Left lung (tissue), 4 donors: ENCODE measurements at regions not wholly inside any gene's neighbourhood (a gene's known extent, or its start where the extent isn't known, plus 50 kb on each side); places are given as distances from the start of the nearest gene placed in this dataset.

Source experiments
- ATAC-seq: fragments of 200-7000 bp; cut with Tn5 transposase; one replicate; pipeline ENCODE4 v1.9.1; 2020; ENCODE audit warnings: moderate library complexity
- DNase-seq, 4 donors: peaks; one replicate each; pipeline ENCODE4 v3.0.0-alpha.2; 2013 to 2020
- H3K27ac ChIP-seq, 2 donors: fragments of 200-600 bp; sonication (generic) in 1 of 2; one replicate each; pipeline versions ENCODE4 v1.5.0 to v1.8.0; 2020 to 2021
- H3K27me3 ChIP-seq, 2 donors: fragments of 200-600 bp; sonication (generic) in 1 of 2; one replicate each; pipeline versions ENCODE4 v1.5.0 to v1.8.0; 2020 to 2021
- H3K36me3 ChIP-seq, 2 donors: fragments of 200-600 bp; sonication (generic) in 1 of 2; one replicate each; pipeline versions ENCODE4 v1.5.0 to v1.8.0; 2020 to 2021
- H3K4me1 ChIP-seq, 2 donors: fragments of 200-600 bp; one replicate each; pipeline ENCODE4 v1.8.0; 2021
- H3K4me3 ChIP-seq, 2 donors: fragments of 200-600 bp; sonication (generic) in 1 of 2; one replicate each; pipeline versions ENCODE4 v1.5.0 to v1.8.0; 2020 to 2021; ENCODE audit warnings: mild to moderate bottlenecking in 1 of 2
- H3K9me3 ChIP-seq, 2 donors: fragments of 200-600 bp; sonication (generic) in 1 of 2; one replicate each; pipeline versions ENCODE4 v1.5.0 to v1.8.0; 2020 to 2021
- intact Hi-C, 2 donors: fragments of 100-400 bp; cut with DNase I; formaldehyde crosslinking; loops; one replicate each; pipeline versions ENCODE4 v1.11.2 to v1.14.2; 2022
- TF ChIP-seq, protein P1 (sequence below), 2 donors: fragments of 200-600 bp; sonication (generic) in 1 of 2; IDR thresholded peaks; one replicate each; pipeline versions ENCODE4 v1.5.0 to v1.8.0; 2021; ENCODE audit warnings: antibody characterized with exemption in 2 of 2
- donor health status: DM: no; HTN: yes; CAD: no.
- donor health status: DM: no; HTN: no; CAD: no.

- H3K27me3 ChIP-seq: peaks cover 0 to 4% of the 10 kb centered on the region in 2 donors
- TF ChIP-seq, protein P1, sequence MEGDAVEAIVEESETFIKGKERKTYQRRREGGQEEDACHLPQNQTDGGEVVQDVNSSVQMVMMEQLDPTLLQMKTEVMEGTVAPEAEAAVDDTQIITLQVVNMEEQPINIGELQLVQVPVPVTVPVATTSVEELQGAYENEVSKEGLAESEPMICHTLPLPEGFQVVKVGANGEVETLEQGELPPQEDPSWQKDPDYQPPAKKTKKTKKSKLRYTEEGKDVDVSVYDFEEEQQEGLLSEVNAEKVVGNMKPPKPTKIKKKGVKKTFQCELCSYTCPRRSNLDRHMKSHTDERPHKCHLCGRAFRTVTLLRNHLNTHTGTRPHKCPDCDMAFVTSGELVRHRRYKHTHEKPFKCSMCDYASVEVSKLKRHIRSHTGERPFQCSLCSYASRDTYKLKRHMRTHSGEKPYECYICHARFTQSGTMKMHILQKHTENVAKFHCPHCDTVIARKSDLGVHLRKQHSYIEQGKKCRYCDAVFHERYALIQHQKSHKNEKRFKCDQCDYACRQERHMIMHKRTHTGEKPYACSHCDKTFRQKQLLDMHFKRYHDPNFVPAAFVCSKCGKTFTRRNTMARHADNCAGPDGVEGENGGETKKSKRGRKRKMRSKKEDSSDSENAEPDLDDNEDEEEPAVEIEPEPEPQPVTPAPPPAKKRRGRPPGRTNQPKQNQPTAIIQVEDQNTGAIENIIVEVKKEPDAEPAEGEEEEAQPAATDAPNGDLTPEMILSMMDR (IDR thresholded peaks at IDR 0.05): no peak
- ATAC-seq: no peak
- H3K27ac ChIP-seq: no peak overlapping the region
- intact Hi-C loops: no loop called here
- H3K36me3 ChIP-seq: no peaks in the 10 kb centered on the region
- no peak for DNase-seq
- no peak overlapping the region for H3K4me3 ChIP-seq
- no peaks in the 10 kb centered on the region for H3K4me1 ChIP-seq
- H3K9me3 ChIP-seq: no peaks in the 10 kb centered on the region
Measured at GRCh38 chr12:24553259-24553658, 395.6 kb downstream of the BCAT1 start.

- no peaks in the 10 kb centered on the region for H3K9me3 ChIP-seq
- H3K27ac ChIP-seq: no peak overlapping the region
Measured at GRCh38 chr12:24551163-24551786, 397.6 kb downstream of the BCAT1 start.

GRCh38 chr12:24550609-24551008 is 398.3 kb downstream of the BCAT1 start:
- intact Hi-C loops: no loop called here
- H3K4me3 ChIP-seq: no peak overlapping the region

More at GRCh38 chr12:24551163-24551786, 397.6 kb downstream of the BCAT1 start:
- Histone ChIP-seq H3K27me3 (no peaks in the 10 kb centered on the region), H3K4me1 (no peaks in the 10 kb centered on the region), H3K36me3 (no peaks in the 10 kb centered on the region), H3K4me3 (peak overlapping the region in 1 of 2 donors; percentile 9)
- ATAC-seq (peak; percentile 36), DNase-seq (no peak)
- TF ChIP-seq, protein P1 (IDR thresholded peaks at IDR 0.05): no peak
- intact Hi-C loops: no loop called here

GRCh38 chr12:24546661-24547060 is 402.2 kb downstream of the BCAT1 start:
- no peaks in the 10 kb centered on the region for H3K27me3 ChIP-seq
- no peaks in the 10 kb centered on the region for H3K4me1 ChIP-seq
- H3K36me3 ChIP-seq: no peaks in the 10 kb centered on the region
- no peak overlapping the region for H3K27ac ChIP-seq
- DNase-seq (no peak), ATAC-seq (no peak)
- intact Hi-C loops: no loop called here
- no peaks in the 10 kb centered on the region for H3K9me3 ChIP-seq
- H3K4me3 ChIP-seq: no peak overlapping the region
- TF ChIP-seq, protein P1 (IDR thresholded peaks at IDR 0.05): no peak

More at GRCh38 chr12:24550609-24551008, 398.3 kb downstream of the BCAT1 start:
- no peaks in the 10 kb centered on the region for H3K9me3 ChIP-seq
- H3K4me1 ChIP-seq: no peaks in the 10 kb centered on the region
- H3K27ac ChIP-seq: no peak overlapping the region
- no peaks in the 10 kb centered on the region for H3K27me3 ChIP-seq
- H3K36me3 ChIP-seq: no peaks in the 10 kb centered on the region
- ATAC-seq (peak; percentile 25), DNase-seq (no peak)
- TF ChIP-seq, protein P1 (IDR thresholded peaks at IDR 0.05): no peak

DNA sequence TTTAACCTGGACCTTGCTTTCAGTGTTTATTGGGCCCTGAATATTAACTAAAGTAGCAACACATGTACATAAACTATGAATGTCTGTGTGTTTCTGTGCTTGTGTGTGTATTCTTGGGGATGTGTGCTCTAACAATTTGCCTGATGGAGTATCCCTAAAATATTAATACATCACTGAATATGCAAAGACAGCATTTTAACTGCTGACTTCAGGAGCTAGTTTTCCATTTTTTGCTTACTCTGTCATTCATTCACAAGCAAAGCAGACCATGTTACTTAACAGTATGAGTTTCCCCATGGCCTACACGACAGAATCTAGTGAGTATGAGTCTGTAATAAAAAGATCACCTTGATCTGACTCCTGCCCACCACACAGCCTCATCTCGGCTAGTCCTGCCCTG is 402.8 kb downstream of the BCAT1 start:
- DNase-seq: no peak
- intact Hi-C loops: no loop called here
- Histone ChIP-seq H3K27ac (no peak overlapping the region), H3K36me3 (no peaks in the 10 kb centered on the region), H3K27me3 (no peaks in the 10 kb centered on the region), H3K4me3 (no peak overlapping the region), H3K4me1 (no peaks in the 10 kb centered on the region), H3K9me3 (no peaks in the 10 kb centered on the region)
- no peak for ATAC-seq
- TF ChIP-seq, protein P1 (IDR thresholded peaks at IDR 0.05): no peak
